ENCODE measurements at regions not wholly inside any gene's neighbourhood (a gene's known extent, or its start where the extent isn't known, plus 50 kb on each side); places are given as distances from the start of the nearest gene placed in this dataset.

DNA sequence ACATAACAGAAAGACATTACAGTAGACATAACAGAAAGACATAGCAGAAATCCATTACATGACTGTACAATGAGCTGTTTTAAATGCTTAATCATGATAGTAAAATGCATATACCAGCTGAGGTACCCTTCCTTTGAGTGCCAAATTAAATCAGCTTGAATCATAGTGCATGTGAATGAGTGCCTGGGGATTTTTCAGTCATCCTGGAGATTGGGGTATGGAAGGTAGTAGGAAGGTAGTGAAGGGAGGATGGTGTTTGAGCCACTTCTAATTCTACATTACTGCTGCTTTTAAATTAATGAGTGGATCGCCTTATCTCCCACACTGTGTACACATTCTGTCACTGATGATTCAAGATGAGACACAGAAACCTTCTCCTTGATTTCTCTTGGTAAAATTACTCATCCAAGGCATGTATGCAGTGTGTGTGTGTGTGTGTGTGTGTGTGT, 534.2 kb downstream of the LRFN5 start:
- intact Hi-C loops (cut with DNase I), result no loop called here
- H3K27me3 ChIP-seq, result no peaks in the 10 kb centered on the region
- no peak for DNase-seq
- H3K9me3 ChIP-seq, result peaks cover 0 to 5% (median 0%) of the 10 kb centered on the region in 12 donors
- TF ChIP-seq POLR2A (IDR thresholded peaks at IDR 0.05), result no peak
- TF ChIP-seq, protein P1, sequence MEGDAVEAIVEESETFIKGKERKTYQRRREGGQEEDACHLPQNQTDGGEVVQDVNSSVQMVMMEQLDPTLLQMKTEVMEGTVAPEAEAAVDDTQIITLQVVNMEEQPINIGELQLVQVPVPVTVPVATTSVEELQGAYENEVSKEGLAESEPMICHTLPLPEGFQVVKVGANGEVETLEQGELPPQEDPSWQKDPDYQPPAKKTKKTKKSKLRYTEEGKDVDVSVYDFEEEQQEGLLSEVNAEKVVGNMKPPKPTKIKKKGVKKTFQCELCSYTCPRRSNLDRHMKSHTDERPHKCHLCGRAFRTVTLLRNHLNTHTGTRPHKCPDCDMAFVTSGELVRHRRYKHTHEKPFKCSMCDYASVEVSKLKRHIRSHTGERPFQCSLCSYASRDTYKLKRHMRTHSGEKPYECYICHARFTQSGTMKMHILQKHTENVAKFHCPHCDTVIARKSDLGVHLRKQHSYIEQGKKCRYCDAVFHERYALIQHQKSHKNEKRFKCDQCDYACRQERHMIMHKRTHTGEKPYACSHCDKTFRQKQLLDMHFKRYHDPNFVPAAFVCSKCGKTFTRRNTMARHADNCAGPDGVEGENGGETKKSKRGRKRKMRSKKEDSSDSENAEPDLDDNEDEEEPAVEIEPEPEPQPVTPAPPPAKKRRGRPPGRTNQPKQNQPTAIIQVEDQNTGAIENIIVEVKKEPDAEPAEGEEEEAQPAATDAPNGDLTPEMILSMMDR (IDR thresholded peaks at IDR 0.05), result no peak
- no peaks in the 10 kb centered on the region for H3K4me1 ChIP-seq
- no peak overlapping the region for H3K27ac ChIP-seq
- no peaks in the 10 kb centered on the region for H3K36me3 ChIP-seq
- WGBS, 4 donors, result 67 to 87% (median 81%) methylated on average over 1 of the region's 1 CpG
- ATAC-seq, result no peak
- no peak overlapping the region for H3K4me3 ChIP-seq

DNA sequence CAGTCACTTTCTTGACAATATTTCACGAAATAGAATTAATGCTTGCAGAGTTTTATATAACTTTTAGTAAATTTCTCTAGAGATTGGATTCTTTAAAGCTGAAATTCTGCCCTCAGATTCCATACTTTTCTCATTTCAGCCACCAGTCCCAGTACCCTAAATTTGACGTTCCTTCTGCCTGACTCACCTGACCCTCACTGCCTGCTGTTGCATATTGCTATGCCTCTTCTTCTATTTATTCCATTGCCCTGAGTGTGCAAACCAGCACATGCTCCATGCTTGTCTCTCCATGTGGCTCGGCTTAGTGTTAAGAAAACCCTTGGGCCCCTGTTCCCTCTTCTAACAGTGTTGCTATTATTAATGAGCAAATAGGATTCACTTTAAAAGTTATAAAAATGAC, 533.3 kb downstream of the LRFN5 start:
- 72 to 80% (median 75%) methylated on average over 3 of the region's 3 CpGs for WGBS, 4 donors
- TF ChIP-seq POLR2A (IDR thresholded peaks at IDR 0.05), result no peak
- TF ChIP-seq, protein P1 (IDR thresholded peaks at IDR 0.05), result no peak
- Histone ChIP-seq H3K36me3 (no peaks in the 10 kb centered on the region), H3K4me1 (no peaks in the 10 kb centered on the region), H3K27me3 (no peaks in the 10 kb centered on the region), H3K27ac (no peak overlapping the region), H3K9me3 (peaks cover 0 to 3% (median 0%) of the 10 kb centered on the region in 12 donors), H3K4me3 (no peak overlapping the region)
- DNase-seq, result no peak
- intact Hi-C loops (cut with DNase I), result no loop called here
- ATAC-seq, result no peak

DNA sequence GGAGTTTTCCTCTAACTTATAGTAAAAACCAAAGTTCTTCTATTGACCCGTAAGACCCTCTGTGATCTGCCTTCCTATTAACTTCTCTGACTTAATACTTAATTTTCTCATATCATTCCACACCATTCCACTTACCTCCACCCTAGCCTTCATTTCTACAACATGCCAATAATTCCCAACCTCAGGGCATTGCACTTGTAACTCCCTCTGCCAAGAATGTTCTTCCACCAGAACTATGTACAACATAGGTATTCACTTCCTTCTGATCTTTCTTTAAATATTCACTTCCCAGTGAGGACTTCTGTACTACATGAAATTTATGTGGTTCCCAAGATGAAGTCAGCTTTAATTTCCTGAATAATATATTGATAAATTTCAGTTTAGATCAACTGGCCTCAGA, 531.7 kb downstream of the LRFN5 start:
- H3K9me3 ChIP-seq, result no peaks in the 10 kb centered on the region
- H3K27ac ChIP-seq, result no peak overlapping the region
- H3K36me3 ChIP-seq, result no peaks in the 10 kb centered on the region
- H3K4me1 ChIP-seq, result no peaks in the 10 kb centered on the region
- ATAC-seq (no peak), DNase-seq (no peak)
- intact Hi-C loops (cut with DNase I), result no loop called here
- no peak for TF ChIP-seq POLR2A (IDR thresholded peaks at IDR 0.05)
- TF ChIP-seq, protein P1 (IDR thresholded peaks at IDR 0.05), result no peak
- no peaks in the 10 kb centered on the region for H3K27me3 ChIP-seq
- 81 to 94% (median 89%) methylated on average over 1 of the region's 1 CpG for WGBS, 4 donors
- H3K4me3 ChIP-seq, result no peak overlapping the region

DNA sequence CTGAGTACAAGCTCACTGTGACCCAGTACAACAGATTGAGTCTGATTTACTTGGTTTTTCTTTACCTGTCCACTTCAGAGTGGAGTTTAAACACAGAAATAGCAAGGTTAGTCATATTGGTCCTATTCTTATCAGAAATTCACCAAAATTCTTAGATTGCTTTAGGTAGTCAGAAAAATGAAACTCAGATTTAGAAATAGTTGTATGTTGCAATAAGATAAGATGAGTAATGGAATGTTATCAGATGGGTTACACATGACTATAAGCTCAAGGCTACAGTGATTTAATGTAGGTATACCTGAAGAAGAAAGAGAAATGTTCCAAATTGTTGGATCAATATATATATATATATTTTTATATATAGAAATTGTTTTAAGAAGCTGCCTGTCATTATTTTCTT, 524.1 kb downstream of the LRFN5 start:
- H3K27me3 ChIP-seq, result no peaks in the 10 kb centered on the region
- H3K9me3 ChIP-seq, result no peaks in the 10 kb centered on the region
- H3K4me1 ChIP-seq, result no peaks in the 10 kb centered on the region
- ATAC-seq (no peak), DNase-seq (no peak)
- intact Hi-C loops (cut with DNase I), result no loop called here
- H3K4me3 ChIP-seq, result no peak overlapping the region
- no peak overlapping the region for H3K27ac ChIP-seq
- H3K36me3 ChIP-seq, result no peaks in the 10 kb centered on the region
- TF ChIP-seq, protein P1 (IDR thresholded peaks at IDR 0.05), result no peak
- TF ChIP-seq POLR2A (IDR thresholded peaks at IDR 0.05), result no peak
